Neuron (in vitro differentiated cells): ENCODE measurements at regions not wholly inside any gene's neighbourhood (a gene's known extent, or its start where the extent isn't known, plus 50 kb on each side); places are given as distances from the start of the nearest gene placed in this dataset.

Source experiments
- H2AFZ ChIP-seq: one replicate; pipeline ENCODE4 v1.6.1; 2013; ENCODE audit warnings: low read depth, mild to moderate bottlenecking, inconsistent platforms, low read length, moderate library complexity
- H3K27me3 ChIP-seq: one replicate; pipeline ENCODE4 v1.6.1; 2013; ENCODE audit warnings: low read length; ENCODE audit not compliant: insufficient read depth
- H3K36me3 ChIP-seq: one replicate; pipeline ENCODE4 v1.6.1; 2013; ENCODE audit warnings: low read length; ENCODE audit not compliant: insufficient read depth
- H3K4me1 ChIP-seq: one replicate; pipeline ENCODE4 v1.6.1; 2013; ENCODE audit warnings: low read length; ENCODE audit not compliant: insufficient read depth
- H3K4me3 ChIP-seq: 2 replicates; pipeline ENCODE4 v1.5.1; 2013; ENCODE audit warnings: mild to moderate bottlenecking, low read length, moderate library complexity
- H3K9me3 ChIP-seq: one replicate; pipeline ENCODE4 v1.6.1; 2013; ENCODE audit warnings: low read length

DNA sequence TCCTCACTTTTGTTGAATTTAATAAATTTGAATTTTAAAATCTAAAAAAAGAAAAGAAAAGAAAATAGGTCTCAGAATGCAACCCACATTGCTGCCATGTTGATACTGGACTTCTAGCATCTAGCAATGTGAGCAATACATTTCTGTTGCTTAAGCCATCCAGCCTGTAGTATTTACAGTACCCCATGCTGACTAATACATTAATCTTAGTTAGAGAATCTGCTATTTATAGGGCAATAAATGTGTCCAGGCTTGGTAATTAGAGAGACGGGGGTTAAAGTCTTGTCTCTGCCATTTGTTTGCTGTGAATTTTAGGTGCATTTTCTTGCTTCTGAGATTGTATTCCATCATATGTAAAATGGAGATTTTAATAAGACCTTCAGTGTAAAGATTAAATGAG lies 471.3 kb downstream of the DHX35 start:
- H3K4me3 ChIP-seq: no peak overlapping the region
- H3K9me3 ChIP-seq: no peaks in the 10 kb centered on the region
- H3K36me3 ChIP-seq: no peaks in the 10 kb centered on the region
- no peaks in the 10 kb centered on the region for H3K4me1 ChIP-seq
- H3K27me3 ChIP-seq: no peaks in the 10 kb centered on the region
- H2AFZ ChIP-seq: no peak overlapping the region

DNA sequence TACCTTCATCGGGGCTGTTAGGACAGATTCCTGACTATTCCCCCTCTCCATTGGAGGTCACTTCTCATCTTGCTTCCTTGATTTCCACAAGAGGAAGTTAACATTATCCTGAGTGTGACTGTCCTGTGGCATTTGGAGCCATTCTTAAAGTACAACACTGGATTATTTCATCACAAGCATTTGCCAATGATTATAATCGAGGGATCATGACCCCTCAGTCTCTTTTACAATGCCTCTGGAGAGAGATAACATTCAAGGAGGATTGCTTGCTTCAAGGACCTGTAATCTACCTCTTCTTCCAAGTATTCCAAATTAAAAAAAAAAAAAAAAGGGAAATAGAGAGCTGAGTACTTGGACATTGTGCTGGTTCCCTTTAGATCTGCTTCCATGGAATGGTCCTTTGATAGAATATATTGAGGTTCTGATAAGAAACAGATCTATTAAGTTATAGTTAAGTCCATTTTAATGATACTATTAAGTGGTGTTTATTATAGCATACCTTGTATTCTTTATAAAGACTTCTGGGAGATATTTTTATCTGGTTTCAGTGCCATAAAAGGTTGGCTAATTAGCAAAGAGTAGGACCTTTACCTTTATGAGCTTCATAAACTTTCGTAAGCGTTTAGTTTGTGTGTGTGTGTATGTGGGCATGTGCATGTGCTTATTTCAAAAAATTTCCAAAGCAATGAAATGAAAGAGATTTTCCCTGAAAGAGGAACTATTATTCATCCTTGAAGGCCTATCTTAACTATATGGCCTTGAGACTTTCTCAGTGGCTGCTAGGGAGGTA lies 469.1 kb downstream of the DHX35 start:
- Histone ChIP-seq H2AFZ (no peak overlapping the region), H3K27me3 (no peaks in the 10 kb centered on the region), H3K4me1 (no peaks in the 10 kb centered on the region), H3K36me3 (no peaks in the 10 kb centered on the region), H3K4me3 (no peak overlapping the region), H3K9me3 (no peaks in the 10 kb centered on the region)

DNA sequence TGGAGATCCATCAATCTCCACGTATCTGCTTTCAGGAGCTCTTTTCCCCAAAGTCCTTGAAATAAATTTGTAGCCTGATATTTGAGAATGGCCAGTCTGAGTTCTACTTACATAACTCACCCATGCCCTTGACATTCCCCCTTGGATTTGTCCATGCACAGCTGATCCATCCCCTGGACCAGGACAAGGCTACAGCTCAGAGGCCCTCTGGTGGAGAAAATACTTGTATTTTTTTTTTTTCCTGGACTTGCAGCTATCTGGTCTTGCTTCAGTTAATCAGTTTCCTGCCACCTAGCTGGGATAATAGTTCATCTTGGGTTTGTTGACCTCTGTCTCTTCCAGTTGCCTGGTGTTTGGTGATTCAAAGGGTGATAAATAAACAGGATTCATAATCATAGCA lies 467.6 kb downstream of the DHX35 start:
- Histone ChIP-seq H3K27me3 (no peaks in the 10 kb centered on the region), H3K4me3 (no peak overlapping the region), H3K36me3 (no peaks in the 10 kb centered on the region), H3K9me3 (no peaks in the 10 kb centered on the region), H3K4me1 (no peaks in the 10 kb centered on the region), H2AFZ (no peak overlapping the region)

DNA sequence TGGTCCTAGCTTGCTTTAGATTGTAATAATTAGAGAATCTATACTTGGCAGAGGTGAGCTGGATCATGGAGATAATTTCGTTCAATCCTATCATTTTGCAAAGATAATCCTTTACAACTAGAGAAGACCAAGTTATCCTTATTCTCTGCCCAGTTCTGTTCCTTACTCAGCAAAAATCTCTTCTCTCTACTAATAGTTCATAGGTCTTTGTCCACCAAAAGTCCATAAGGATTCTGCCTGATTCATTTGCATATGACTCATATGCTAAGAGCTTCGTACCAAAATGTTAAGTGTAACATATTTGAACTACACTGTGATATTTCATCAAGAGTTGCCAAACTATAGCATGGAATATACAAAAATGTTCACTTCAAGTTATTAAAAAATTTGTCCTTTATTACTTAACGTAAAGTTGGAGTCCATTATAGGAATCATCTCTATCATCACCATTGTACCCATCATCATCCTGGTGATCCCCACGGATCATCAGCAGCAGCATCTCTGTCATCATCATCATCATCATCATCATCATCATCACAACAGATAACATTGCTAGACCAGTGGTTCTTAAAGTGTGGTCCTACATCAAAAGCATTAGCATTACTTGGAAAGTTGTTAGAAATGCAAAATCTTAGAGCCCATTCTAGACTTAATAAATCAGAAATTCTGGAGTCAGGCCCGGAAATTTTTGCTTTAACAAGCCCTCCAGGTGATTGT lies 463.0 kb downstream of the DHX35 start:
- Histone ChIP-seq H2AFZ (no peak overlapping the region), H3K36me3 (no peaks in the 10 kb centered on the region), H3K9me3 (no peaks in the 10 kb centered on the region), H3K27me3 (no peaks in the 10 kb centered on the region), H3K4me3 (no peak overlapping the region), H3K4me1 (no peaks in the 10 kb centered on the region)

DNA sequence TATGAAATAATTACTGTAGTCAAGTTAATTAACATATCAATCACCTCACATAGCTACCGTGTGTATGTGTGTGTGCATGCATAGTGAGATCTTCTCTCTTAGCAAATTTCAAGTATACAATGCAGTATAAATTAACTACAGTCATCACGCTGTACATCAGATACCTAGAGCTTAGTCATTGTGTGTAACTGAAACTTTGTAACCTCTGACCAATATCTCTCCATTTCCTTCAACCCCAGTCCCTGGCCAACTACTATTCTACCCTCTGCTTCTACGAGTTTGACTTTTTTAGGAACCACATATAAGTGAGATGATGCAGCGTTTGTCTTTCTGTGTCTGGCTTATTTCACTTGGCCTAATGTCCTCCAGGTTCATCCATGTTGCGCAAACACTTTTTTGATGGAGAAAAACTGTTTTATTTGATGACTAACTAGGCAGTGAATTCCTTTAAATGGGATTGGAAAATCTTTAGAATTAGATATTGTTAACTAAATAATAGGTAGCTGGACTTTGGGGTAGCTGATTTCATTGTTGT lies 459.5 kb downstream of the DHX35 start:
- Histone ChIP-seq H3K36me3 (no peaks in the 10 kb centered on the region), H3K9me3 (no peaks in the 10 kb centered on the region), H3K4me3 (no peak overlapping the region), H2AFZ (no peak overlapping the region), H3K27me3 (no peaks in the 10 kb centered on the region), H3K4me1 (no peaks in the 10 kb centered on the region)

DNA sequence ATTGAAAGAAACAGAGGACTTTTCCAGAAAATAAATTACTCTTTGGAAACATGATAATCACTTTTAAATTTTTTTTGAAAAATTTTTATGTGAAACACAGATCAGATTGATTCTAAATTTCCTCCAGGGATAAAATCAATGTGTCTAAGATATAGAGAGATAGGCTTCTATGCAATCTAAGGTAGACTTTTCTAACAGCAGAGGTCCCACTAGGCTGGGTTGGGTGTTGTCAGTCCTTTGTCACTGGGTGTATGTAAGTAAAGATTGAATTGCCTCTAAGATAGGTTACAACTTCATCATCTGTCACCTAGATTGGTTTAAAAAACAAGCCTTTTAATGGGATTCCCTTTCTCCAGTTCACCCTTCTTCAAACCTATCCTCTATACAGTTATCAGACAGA lies 449.9 kb downstream of the DHX35 start:
- H3K27me3 ChIP-seq: no peaks in the 10 kb centered on the region
- H3K36me3 ChIP-seq: no peaks in the 10 kb centered on the region
- no peaks in the 10 kb centered on the region for H3K9me3 ChIP-seq
- H3K4me3 ChIP-seq: no peak overlapping the region
- H2AFZ ChIP-seq: no peak overlapping the region
- H3K4me1 ChIP-seq: no peaks in the 10 kb centered on the region

DNA sequence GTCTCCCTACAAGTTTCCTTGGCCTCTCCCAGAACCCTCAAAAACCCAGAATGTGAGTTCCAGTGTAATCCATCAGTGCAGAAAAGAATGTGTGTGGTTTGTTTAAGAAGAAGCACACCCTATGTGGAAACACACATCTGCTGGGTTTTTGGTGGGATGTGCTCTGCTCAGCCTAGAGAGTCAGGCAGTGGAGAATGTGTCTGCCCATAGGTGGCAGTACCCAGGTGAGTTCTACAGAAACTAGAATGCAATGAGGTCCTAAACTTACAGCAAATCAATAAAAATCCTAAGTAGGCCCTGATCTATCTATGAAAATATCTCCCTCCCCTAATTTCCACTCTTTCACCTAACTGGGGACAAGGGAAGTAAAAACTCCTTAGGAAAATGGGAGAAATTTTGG lies 437.3 kb downstream of the DHX35 start:
- no peaks in the 10 kb centered on the region for H3K9me3 ChIP-seq
- no peak overlapping the region for H2AFZ ChIP-seq
- H3K27me3 ChIP-seq: no peaks in the 10 kb centered on the region
- no peak overlapping the region for H3K4me3 ChIP-seq
- no peaks in the 10 kb centered on the region for H3K36me3 ChIP-seq
- H3K4me1 ChIP-seq: no peaks in the 10 kb centered on the region

DNA sequence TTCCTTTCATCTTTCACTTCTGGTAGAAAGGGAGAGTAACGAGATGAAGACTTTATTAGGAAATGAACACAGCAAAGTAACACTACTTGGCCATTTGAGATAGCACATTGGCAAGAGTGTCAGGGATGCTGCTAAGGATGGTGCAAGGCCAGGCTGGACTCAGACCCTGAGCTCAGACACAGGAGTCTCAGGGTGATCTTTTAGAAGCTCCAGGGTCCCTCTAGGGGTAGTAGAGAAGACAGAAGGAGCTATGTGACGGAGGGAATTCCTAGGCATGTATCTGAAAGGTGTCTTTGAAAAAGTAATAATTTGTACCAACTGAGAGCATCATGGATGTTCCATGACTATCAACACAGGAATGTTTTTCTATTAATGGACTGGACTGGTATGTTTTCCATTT lies 436.5 kb downstream of the DHX35 start:
- Histone ChIP-seq H3K4me3 (no peak overlapping the region), H3K4me1 (no peaks in the 10 kb centered on the region), H3K9me3 (no peaks in the 10 kb centered on the region), H2AFZ (no peak overlapping the region), H3K36me3 (no peaks in the 10 kb centered on the region), H3K27me3 (no peaks in the 10 kb centered on the region)

DNA sequence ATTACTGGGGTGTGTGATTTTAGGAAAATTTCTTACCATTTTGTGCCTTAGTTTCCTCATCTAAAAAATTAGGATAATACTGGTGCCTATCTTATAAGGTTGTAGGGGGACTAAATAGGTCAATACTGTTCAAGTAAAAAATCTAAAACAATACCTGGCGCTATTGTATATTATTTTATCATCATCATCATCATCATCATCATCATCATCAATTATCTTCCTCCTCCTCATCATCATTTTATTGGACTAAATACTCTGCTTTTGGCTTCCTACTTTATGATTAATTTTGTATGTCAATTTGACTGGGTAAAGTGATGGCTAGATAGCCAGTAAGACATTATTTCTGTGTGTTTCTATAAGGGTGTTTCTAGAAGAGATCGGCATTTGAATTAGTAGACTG lies 435.5 kb downstream of the DHX35 start:
- no peak overlapping the region for H2AFZ ChIP-seq
- no peaks in the 10 kb centered on the region for H3K4me1 ChIP-seq
- no peaks in the 10 kb centered on the region for H3K9me3 ChIP-seq
- H3K4me3 ChIP-seq: no peak overlapping the region
- no peaks in the 10 kb centered on the region for H3K27me3 ChIP-seq
- H3K36me3 ChIP-seq: no peaks in the 10 kb centered on the region

DNA sequence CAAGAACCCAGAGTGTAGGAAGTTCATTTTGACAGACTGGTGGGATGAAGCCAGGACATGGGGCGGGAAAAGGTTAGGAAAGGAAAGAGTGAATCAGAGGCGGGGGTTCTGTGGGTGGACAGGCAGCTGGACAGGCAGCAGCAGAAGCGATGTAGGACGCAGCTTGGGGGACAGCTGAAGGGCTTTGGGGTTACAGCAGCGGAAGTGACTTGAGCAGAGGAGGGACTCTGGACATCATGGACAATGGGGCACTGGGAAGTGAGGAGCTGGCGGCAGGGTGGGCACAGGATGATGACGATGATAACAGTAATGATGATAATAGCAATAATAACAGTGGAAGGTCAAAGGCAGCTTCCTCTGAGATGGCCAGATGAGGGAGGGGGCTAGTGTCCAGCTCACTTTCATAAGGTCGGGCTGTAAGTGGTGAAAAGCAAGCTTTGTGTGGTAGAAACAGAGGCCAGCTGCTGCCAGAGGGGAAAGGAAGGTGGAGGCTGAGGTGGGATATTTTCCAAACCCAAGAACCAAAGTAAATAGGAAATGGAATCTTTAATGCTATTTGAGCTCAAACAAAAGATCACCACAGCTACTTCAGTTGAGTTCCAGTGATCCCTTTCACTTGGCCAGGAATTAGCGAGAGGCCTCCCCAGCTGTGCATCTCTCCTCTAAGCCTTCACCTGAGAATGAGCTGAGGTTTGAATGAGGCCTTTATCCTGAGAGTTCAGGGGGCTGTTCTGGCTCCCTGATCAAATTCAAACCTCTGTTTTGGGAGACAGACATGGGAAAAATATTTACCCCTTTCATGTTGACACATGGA lies 433.5 kb downstream of the DHX35 start:
- Histone ChIP-seq H3K4me1 (no peaks in the 10 kb centered on the region), H3K27me3 (no peaks in the 10 kb centered on the region), H2AFZ (no peak overlapping the region), H3K9me3 (no peaks in the 10 kb centered on the region), H3K36me3 (no peaks in the 10 kb centered on the region), H3K4me3 (no peak overlapping the region)

DNA sequence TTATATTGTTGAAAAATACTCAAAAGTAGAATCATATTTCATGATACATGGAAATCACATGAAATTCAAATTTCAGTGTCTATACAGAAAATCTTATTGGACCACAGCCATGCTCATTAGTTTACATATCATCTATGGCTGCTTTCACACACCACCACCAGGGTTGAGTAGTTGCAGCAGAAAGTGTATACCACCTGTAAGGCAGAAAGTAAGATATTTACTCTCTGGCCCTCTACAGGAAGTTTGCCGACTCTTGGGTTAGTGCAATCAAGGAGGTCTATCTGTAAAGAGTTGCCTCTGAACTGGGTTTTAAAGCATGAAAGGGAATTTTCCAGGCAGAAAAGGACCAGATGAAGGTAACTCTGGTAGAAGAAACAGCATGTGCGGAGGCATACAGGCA lies 432.3 kb downstream of the DHX35 start:
- no peak overlapping the region for H3K4me3 ChIP-seq
- no peaks in the 10 kb centered on the region for H3K4me1 ChIP-seq
- no peaks in the 10 kb centered on the region for H3K9me3 ChIP-seq
- no peak overlapping the region for H2AFZ ChIP-seq
- H3K27me3 ChIP-seq: no peaks in the 10 kb centered on the region
- no peaks in the 10 kb centered on the region for H3K36me3 ChIP-seq

DNA sequence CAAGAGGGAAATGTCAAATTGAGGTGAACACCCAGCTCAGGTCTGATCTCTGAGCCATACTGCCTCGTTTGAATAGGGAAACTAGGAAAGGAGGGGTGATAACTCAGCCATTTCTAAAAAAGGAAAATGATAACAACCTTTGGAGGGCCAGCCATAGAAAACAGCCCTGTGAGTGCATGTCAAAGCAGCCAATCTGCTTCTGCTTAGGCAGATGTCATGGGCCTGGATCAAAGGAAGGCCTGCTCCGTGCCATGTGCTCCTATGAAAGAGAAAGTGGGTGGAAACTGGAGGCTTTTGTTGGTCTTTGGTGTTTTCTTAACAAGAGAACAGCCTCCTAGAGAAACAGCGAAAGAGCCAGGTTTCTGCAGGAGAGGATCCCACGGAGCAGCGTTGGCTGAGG lies 428.0 kb downstream of the DHX35 start:
- Histone ChIP-seq H3K4me1 (no peaks in the 10 kb centered on the region), H3K9me3 (no peaks in the 10 kb centered on the region), H3K4me3 (no peak overlapping the region), H3K36me3 (no peaks in the 10 kb centered on the region), H2AFZ (no peak overlapping the region), H3K27me3 (no peaks in the 10 kb centered on the region)

DNA sequence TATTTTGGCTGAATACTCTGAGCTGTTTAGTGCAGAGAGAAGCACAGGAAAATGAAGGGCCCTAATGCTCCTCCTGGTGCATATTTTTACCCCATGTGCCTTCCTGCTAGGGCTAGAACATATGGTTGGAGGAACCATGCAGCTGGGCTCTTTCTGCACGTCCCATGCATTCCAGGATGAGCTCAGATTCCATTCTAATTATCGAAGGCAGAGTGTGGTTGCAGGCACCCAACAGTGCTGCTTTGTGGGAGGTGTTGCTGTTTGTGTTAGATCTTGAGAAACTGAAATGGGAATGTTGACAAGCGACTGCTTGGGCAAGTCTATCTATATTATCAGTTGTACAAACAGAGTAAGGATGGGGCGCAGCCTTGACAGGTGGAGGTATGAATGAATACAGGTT lies 419.5 kb downstream of the DHX35 start:
- Histone ChIP-seq H3K4me3 (no peak overlapping the region), H3K9me3 (no peaks in the 10 kb centered on the region), H2AFZ (no peak overlapping the region), H3K36me3 (no peaks in the 10 kb centered on the region), H3K27me3 (no peaks in the 10 kb centered on the region), H3K4me1 (no peaks in the 10 kb centered on the region)
